CD4-positive, alpha-beta T cell (primary cell): ENCODE measurements at regions not wholly inside any gene's neighbourhood (a gene's known extent, or its start where the extent isn't known, plus 50 kb on each side); places are given as distances from the start of the nearest gene placed in this dataset.

Source experiments
- ATAC-seq: fragments of 200-7000 bp; cut with Tn5 transposase; one replicate; pipeline ENCODE4 v1.10.0; 2022; ENCODE audit warnings: mild to moderate bottlenecking; ENCODE audit not compliant: poor library complexity
- CTCF ChIA-PET: fragments of 350-600 bp; sonication (Branson Sonifier 250); formaldehyde crosslinking; loops from one replicate; lab custom pipeline; 2021; ENCODE audit warnings: antibody characterized with exemption, inconsistent platforms; lab: Charles Lee
- POLR2A ChIA-PET: fragments of 350-600 bp; sonication (Branson Sonifier 250); formaldehyde crosslinking; loops from one replicate; lab custom pipeline; 2021; ENCODE audit warnings: antibody characterized with exemption, inconsistent platforms; lab: Charles Lee
- DNase-seq, 14 experiments: peaks; one replicate each; pipeline ENCODE4 v3.0.0-alpha.2; 2013 to 2020; ENCODE audit warnings: mixed read lengths in 2 of 14
- H3K27ac ChIP-seq, 2 donors: one replicate each; pipeline versions ENCODE4 v1.5.1 to v1.7.0; 2013; ENCODE audit warnings: low read length in 2 of 2, low read depth in 1 of 2, mild to moderate bottlenecking in 1 of 2
- H3K27me3 ChIP-seq, 2 experiments: 1 replicate in 1 of 2; 2 replicates in 1 of 2; pipeline versions ENCODE4 v1.6.1 to v1.7.0; 2013; ENCODE audit warnings: low read length in 2 of 2, control low read depth in 1 of 2, mild to moderate bottlenecking in 1 of 2, moderate library complexity in 1 of 2; ENCODE audit not compliant: insufficient read depth in 2 of 2, control insufficient read depth in 1 of 2
- H3K36me3 ChIP-seq: one replicate; pipeline ENCODE4 v1.6.1; 2013; ENCODE audit warnings: low read length, control low read depth; ENCODE audit not compliant: insufficient read depth
- H3K4me1 ChIP-seq: one replicate; pipeline ENCODE4 v1.6.1; 2013; ENCODE audit warnings: low read length, control low read depth; ENCODE audit not compliant: insufficient read depth
- H3K4me3 ChIP-seq: one replicate; pipeline ENCODE4 v1.5.1; 2013; ENCODE audit warnings: mild to moderate bottlenecking, low read length, moderate library complexity
- H3K9me3 ChIP-seq, 2 experiments: 1 replicate in 1 of 2; 2 replicates in 1 of 2; pipeline versions ENCODE4 v1.6.1 to v1.7.0; 2013; ENCODE audit warnings: low read length in 2 of 2, mild to moderate bottlenecking in 2 of 2, control low read depth in 1 of 2, moderate library complexity in 1 of 2; ENCODE audit not compliant: control insufficient read depth in 1 of 2, insufficient read depth in 1 of 2
- H3K27ac Mint-ChIP-seq: one replicate; pipeline ENCODE4 v1.8.0; 2020; ENCODE audit warnings: mixed read lengths
- H3K27me3 Mint-ChIP-seq: one replicate; pipeline ENCODE4 v1.8.0; 2021; ENCODE audit warnings: mixed read lengths
- H3K36me3 Mint-ChIP-seq: one replicate; pipeline ENCODE4 v1.8.0; 2021; ENCODE audit warnings: low read depth, mixed read lengths
- H3K4me1 Mint-ChIP-seq: one replicate; pipeline ENCODE4 v1.8.0; 2021; ENCODE audit warnings: low read depth, mixed read lengths
- H3K4me3 Mint-ChIP-seq: one replicate; pipeline ENCODE4 v1.8.0; 2020; ENCODE audit warnings: mild to moderate bottlenecking, mixed read lengths
- H3K9me3 Mint-ChIP-seq: one replicate; pipeline ENCODE4 v1.8.0; 2020; ENCODE audit warnings: mixed read lengths
- CTCF ChIP-seq: fragments of 200-600 bp; IDR thresholded peaks from one replicate; pipeline ENCODE4 v1.8.0; 2022; ENCODE audit warnings: antibody characterized with exemption, mild to moderate bottlenecking
- intact Hi-C, 2 experiments: fragments of 100-400 bp; cut with DNase I in 1 of 2; cut with micrococcal nuclease in 1 of 2; formaldehyde crosslinking; loops; one replicate each; pipeline versions ENCODE4 v1.15.1 to v1.9.0; 2023 to 2025; cut with DNase I, micrococcal nuclease

- Histone ChIP-seq H3K27me3 (no peaks in the 10 kb centered on the region), H3K4me3 (no peak overlapping the region), H3K27ac (no peak overlapping the region), H3K36me3 (no peaks in the 10 kb centered on the region), H3K4me1 (no peaks in the 10 kb centered on the region), H3K9me3 (peaks cover 4 to 21% of the 10 kb centered on the region in 2 experiments)
- no peak for DNase-seq
- no peak overlapping the region for H3K4me3 Mint-ChIP-seq
- H3K9me3 Mint-ChIP-seq = peaks cover 12% of the 10 kb centered on the region
- intact Hi-C loops = no loop called here
- ATAC-seq = no peak
- peaks cover 6% of the 10 kb centered on the region for H3K36me3 Mint-ChIP-seq
- ChIA-PET CTCF (no interaction called here), POLR2A (no interaction called here)
- TF ChIP-seq CTCF = no peak
- peaks cover 18% of the 10 kb centered on the region for H3K4me1 Mint-ChIP-seq
- H3K27ac Mint-ChIP-seq = no peak overlapping the region
- no peaks in the 10 kb centered on the region for H3K27me3 Mint-ChIP-seq
Measured at GRCh38 chr13:50215399-50215798, 200.2 kb downstream of the KCNRG start.

GRCh38 chr13:50219743-50220142 lies 204.5 kb downstream of the KCNRG start:
- Mint-ChIP-seq H3K9me3 (peaks cover 4% of the 10 kb centered on the region), H3K36me3 (peaks cover 6% of the 10 kb centered on the region), H3K27ac (no peak overlapping the region), H3K4me1 (peaks cover 19% of the 10 kb centered on the region), H3K4me3 (no peak overlapping the region), H3K27me3 (no peaks in the 10 kb centered on the region)
- no peak for TF ChIP-seq CTCF
- ATAC-seq (no peak), DNase-seq (no peak)
- no peak overlapping the region for H3K27ac ChIP-seq
- peaks cover 16% of the 10 kb centered on the region for H3K4me1 ChIP-seq
- no peak overlapping the region for H3K4me3 ChIP-seq
- H3K36me3 ChIP-seq = no peaks in the 10 kb centered on the region
- ChIA-PET CTCF (no interaction called here), POLR2A (no interaction called here)
- peaks cover 4 to 11% of the 10 kb centered on the region in 2 experiments for H3K9me3 ChIP-seq
- intact Hi-C loops = no loop called here
- no peaks in the 10 kb centered on the region for H3K27me3 ChIP-seq

- Mint-ChIP-seq H3K9me3 (peaks cover 4% of the 10 kb centered on the region), H3K4me1 (peaks cover 8% of the 10 kb centered on the region), H3K27me3 (no peaks in the 10 kb centered on the region), H3K4me3 (no peak overlapping the region), H3K36me3 (peaks cover 6% of the 10 kb centered on the region), H3K27ac (no peak overlapping the region)
- Histone ChIP-seq H3K27me3 (no peaks in the 10 kb centered on the region), H3K36me3 (no peaks in the 10 kb centered on the region), H3K4me1 (peaks cover 16% of the 10 kb centered on the region), H3K4me3 (no peak overlapping the region), H3K27ac (no peak overlapping the region), H3K9me3 (peaks cover 4 to 11% of the 10 kb centered on the region in 2 experiments)
- no peak for TF ChIP-seq CTCF
- peak in 2 of 14 experiments; percentile 35 to 48 for DNase-seq
- ATAC-seq = no peak
- ChIA-PET POLR2A (no interaction called here), CTCF (no interaction called here)
- intact Hi-C loops = no loop called here
Measured at GRCh38 chr13:50220938-50221337, 205.7 kb downstream of the KCNRG start.
